KBM-7 (cell line): ENCODE measurements at regions not wholly inside any gene's neighbourhood (a gene's known extent, or its start where the extent isn't known, plus 50 kb on each side); places are given as distances from the start of the nearest gene placed in this dataset.

Experiments
- DNase-seq: peaks from one replicate; pipeline ENCODE4 v3.0.0-alpha.2; 2015
- in situ Hi-C: fragments of 300-500 bp; cut with MboI; formaldehyde crosslinking; loops from 2 replicates; pipeline ENCODE4 v1.14.3; 2020; ENCODE audit warnings: low sequenced_read_pairs, low pct_unique_long_range_greater_than_20kb, mixed read lengths

- no peak for DNase-seq
- in situ Hi-C loops, result no loop called here
These were observed 102.1 kb upstream of the ARPP21 start for GRCh38 chr3:35537265-35537664.

- in situ Hi-C loops, result no loop called here
- no peak for DNase-seq
These were observed 94.3 kb upstream of the ARPP21 start for GRCh38 chr3:35544976-35545375.

- in situ Hi-C loops, result no loop called here
- no peak for DNase-seq
These were observed 89.6 kb upstream of the ARPP21 start for GRCh38 chr3:35549690-35550089.

GRCh38 chr3:35562141-35562540, 77.2 kb upstream of the ARPP21 start:
- DNase-seq, result no peak
- in situ Hi-C loops, result no loop called here

GRCh38 chr3:35565048-35565447, 74.3 kb upstream of the ARPP21 start:
- in situ Hi-C loops, result no loop called here
- DNase-seq, result peak; percentile 5
